PFSK-1 (cell line): ENCODE measurements at regions not wholly inside any gene's neighbourhood (a gene's known extent, or its start where the extent isn't known, plus 50 kb on each side); places are given as distances from the start of the nearest gene placed in this dataset.

ENCODE experiments used
- SIN3A ChIP-seq: IDR thresholded peaks from 2 replicates; pipeline ENCODE4 v1.6.1; 2012; ENCODE audit warnings: mild to moderate bottlenecking, low read length, moderate library complexity, borderline replicate concordance; ENCODE audit not compliant: insufficient read depth
- TAF1 ChIP-seq: IDR thresholded peaks from 2 replicates; pipeline ENCODE4 v1.6.1; 2012; ENCODE audit warnings: low read length, control low read depth, borderline replicate concordance; ENCODE audit not compliant: insufficient read depth

DNA sequence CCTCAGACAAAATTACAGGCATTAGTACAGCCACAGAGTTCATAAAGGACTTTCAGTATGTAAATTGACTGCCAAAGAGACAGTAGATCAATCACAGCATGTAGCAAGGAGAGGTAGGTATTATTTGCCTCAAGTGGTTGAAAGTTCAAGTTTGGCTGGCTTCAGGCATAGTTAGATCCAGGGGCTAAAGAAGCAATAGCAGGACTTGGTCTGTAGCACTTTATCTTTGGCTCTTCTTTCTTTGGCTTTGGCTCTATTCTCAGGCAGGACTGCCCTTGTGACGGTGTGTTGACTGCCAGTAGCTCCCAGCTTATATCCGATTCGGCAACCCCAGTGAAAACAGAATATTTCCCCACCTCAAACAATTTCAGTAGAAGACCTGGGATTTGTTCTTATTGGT is 346.0 kb upstream of the TBX3 start:
- TF ChIP-seq TAF1, result no peak
- no peak for TF ChIP-seq SIN3A
